Panc1 (cell line): ENCODE measurements at regions not wholly inside any gene's neighbourhood (a gene's known extent, or its start where the extent isn't known, plus 50 kb on each side); places are given as distances from the start of the nearest gene placed in this dataset.

Experiments
- CTCF ChIP-seq: fragments of 450-650 bp; IDR thresholded peaks from 2 replicates; pipeline ENCODE4 v1.5.1; 2017; ENCODE audit warnings: mild to moderate bottlenecking
- POLR2AphosphoS5 ChIP-seq: IDR thresholded peaks from 2 replicates; pipeline ENCODE4 v1.6.1; 2012; ENCODE audit warnings: mild to moderate bottlenecking, low read depth, low read length, moderate library complexity

- TF ChIP-seq CTCF (no peak), POLR2AphosphoS5 (no peak)
Observed at GRCh38 chr2:120947982-120948661, 212.5 kb downstream of the GLI2 start.
